Body of pancreas (tissue), 4 donors: ENCODE measurements at regions not wholly inside any gene's neighbourhood (a gene's known extent, or its start where the extent isn't known, plus 50 kb on each side); places are given as distances from the start of the nearest gene placed in this dataset.
"Not testable (repeated sequence)": the region's sequence is repeated elsewhere in the genome, so short reads cannot be mapped to it uniquely, and the experiment has no call there.

Source experiments
- ATAC-seq: fragments of 150-250 bp; one replicate; pipeline ENCODE4 v1.9.1; 2016
- DNase-seq, 4 donors: peaks; one replicate each; pipeline ENCODE4 v3.0.0-alpha.2; 2019
- H3K27ac ChIP-seq, 4 donors: fragments of 200-600 bp; sonication (generic); 1 replicate in 3 of 4; 2 replicates in 1 of 4; pipeline versions ENCODE4 v1.5.1 to v1.6.1; 2016 to 2019; ENCODE audit warnings: mild to moderate bottlenecking in 1 of 4, mixed read lengths in 1 of 4, moderate library complexity in 1 of 4
- H3K27me3 ChIP-seq, 2 donors: fragments of 200-600 bp; sonication (generic); one replicate each; pipeline ENCODE4 v1.6.0; 2016; ENCODE audit warnings: mild to moderate bottlenecking in 1 of 2
- H3K36me3 ChIP-seq, 2 donors: fragments of 200-600 bp; sonication (generic); replicated peaks in 1 of 2; 2 replicates each; pipeline ENCODE4 v1.5.1; 2016; ENCODE audit warnings: low read depth in 2 of 2; ENCODE audit not compliant: insufficient read depth in 1 of 2
- H3K4me1 ChIP-seq: fragments of 200-600 bp; sonication (generic); one replicate; pipeline ENCODE4 v1.6.0; 2016
- H3K4me3 ChIP-seq, 2 donors: fragments of 200-600 bp; sonication (generic); 1 replicate in 1 of 2; 2 replicates in 1 of 2; pipeline ENCODE4 v1.5.1; 2016 to 2019
- H3K9me3 ChIP-seq, 3 donors: fragments of 200-600 bp; sonication (generic); 1 replicate in 2 of 3; 2 replicates in 1 of 3; pipeline ENCODE4 v1.5.1; 2016
- CTCF ChIP-seq, 7 experiments: fragments of 450-650 bp in 4 of 7; fragments of 200-600 bp in 3 of 7; sonication (generic) in 3 of 7; IDR thresholded peaks; one replicate each; pipeline ENCODE4 v1.5.1; 2016 to 2019; ENCODE audit warnings: antibody characterized with exemption in 7 of 7
- POLR2A ChIP-seq, 3 donors: fragments of 450-650 bp; IDR thresholded peaks; one replicate each; pipeline ENCODE4 v1.6.1; 2016; ENCODE audit warnings: antibody characterized with exemption in 3 of 3, mild to moderate bottlenecking in 2 of 3
- WGBS, 2 donors: methylation state at CpG; one replicate each; pipeline ENCODE4 v1.1.5; 2017; 5-methylcytosine and 5-hydroxymethylcytosine counted together
- intact Hi-C: fragments of 100-400 bp; cut with DNase I; formaldehyde crosslinking; loops from one replicate; pipeline ENCODE4 v1.15.1; 2023

- no peaks in the 10 kb centered on the region for H3K27me3 ChIP-seq
- intact Hi-C loops: no loop called here
- no peak overlapping the region for H3K4me3 ChIP-seq
- no peak for ATAC-seq
- no peak overlapping the region for H3K27ac ChIP-seq
- H3K4me1 ChIP-seq: no peaks in the 10 kb centered on the region
- TF ChIP-seq POLR2A (IDR thresholded peaks at IDR 0.05) (no peak), CTCF (IDR thresholded peaks at IDR 0.05) (no peak)
- WGBS, 2 donors: 41 to 50% methylated on average over 5 of the region's 5 CpGs
- no peaks in the 10 kb centered on the region for H3K36me3 ChIP-seq
- H3K9me3 ChIP-seq: peaks cover 0 to 2% (median 0%) of the 10 kb centered on the region in 3 donors
- DNase-seq: no peak
Measured at GRCh38 chr15:20658024-20658423, 116.4 kb upstream of the GOLGA6L6 start.

DNA sequence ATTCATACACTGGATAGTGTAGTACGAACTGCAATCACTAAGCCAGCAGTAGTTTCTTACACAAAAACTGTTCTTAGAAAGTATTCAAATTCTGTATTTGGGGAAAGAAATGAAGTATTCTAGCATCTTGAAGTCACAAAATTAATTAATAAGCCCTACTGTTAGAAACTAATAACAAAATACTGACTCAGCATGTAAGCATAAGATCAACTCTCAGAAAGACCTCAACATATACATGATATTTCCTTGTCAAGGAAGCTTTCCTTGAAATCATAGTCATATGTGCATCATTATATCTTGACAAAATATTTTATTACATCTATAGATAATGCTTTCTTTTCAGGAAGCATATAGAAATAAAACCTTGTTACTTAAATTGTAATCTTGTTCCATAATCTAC is 115.5 kb upstream of the GOLGA6L6 start:
- DNase-seq (no peak), ATAC-seq (no peak)
- no peak for TF ChIP-seq CTCF (IDR thresholded peaks at IDR 0.05)
- no peak for TF ChIP-seq POLR2A (IDR thresholded peaks at IDR 0.05)
- intact Hi-C loops: no loop called here
- Histone ChIP-seq H3K4me1 (no peaks in the 10 kb centered on the region), H3K36me3 (no peaks in the 10 kb centered on the region), H3K27ac (no peak overlapping the region), H3K9me3 (peaks cover 0 to 2% (median 0%) of the 10 kb centered on the region in 3 donors), H3K27me3 (no peaks in the 10 kb centered on the region), H3K4me3 (no peak overlapping the region)
- 79 to 81% methylated on average over 1 of the region's 1 CpG for WGBS, 2 donors

- no peak for TF ChIP-seq CTCF (IDR thresholded peaks at IDR 0.05)
- TF ChIP-seq POLR2A (IDR thresholded peaks at IDR 0.05): no peak
- no peak for ATAC-seq
- Histone ChIP-seq H3K27me3 (no peaks in the 10 kb centered on the region), H3K9me3 (peaks cover 0 to 2% (median 0%) of the 10 kb centered on the region in 3 donors), H3K4me1 (no peaks in the 10 kb centered on the region), H3K4me3 (no peak overlapping the region), H3K27ac (no peak overlapping the region), H3K36me3 (no peaks in the 10 kb centered on the region)
- intact Hi-C loops: no loop called here
- no peak for DNase-seq
- 75% methylated on average over 2 of the region's 2 CpGs for WGBS, 2 donors
Measured at GRCh38 chr15:20652914-20653313, 111.3 kb upstream of the GOLGA6L6 start.

- H3K27me3 ChIP-seq, H3K27ac ChIP-seq, ATAC-seq, H3K4me3 ChIP-seq, intact Hi-C loops, H3K36me3 ChIP-seq, DNase-seq, H3K4me1 ChIP-seq, H3K9me3 ChIP-seq: not testable (repeated sequence)
- whole genome bisulfite sequencing, 2 donors: 63 to 66% methylated on average over 6 of the region's 6 CpGs
Measured at GRCh38 chr15:20648402-20648975, 106.9 kb upstream of the GOLGA6L6 start.

GRCh38 chr15:20646529-20647142 is 105.0 kb upstream of the GOLGA6L6 start:
- Histone ChIP-seq H3K36me3 (no peaks in the 10 kb centered on the region), H3K27me3 (no peaks in the 10 kb centered on the region), H3K4me1 (no peaks in the 10 kb centered on the region), H3K4me3 (no peak overlapping the region), H3K9me3 (no peaks in the 10 kb centered on the region), H3K27ac (no peak overlapping the region)
- DNase-seq: no peak
- whole genome bisulfite sequencing, 2 donors: 57 to 64% methylated on average over 7 of the region's 7 CpGs
- ATAC-seq: no peak
- intact Hi-C loops: no loop called here
- TF ChIP-seq POLR2A (IDR thresholded peaks at IDR 0.05) (no peak), CTCF (IDR thresholded peaks at IDR 0.05) (no peak)
